ENCODE measurements at regions not wholly inside any gene's neighbourhood (a gene's known extent, or its start where the extent isn't known, plus 50 kb on each side); places are given as distances from the start of the nearest gene placed in this dataset.
"Not testable (repeated sequence)": the region's sequence is repeated elsewhere in the genome, so short reads cannot be mapped to it uniquely, and the experiment has no call there.

- H3K4me1 ChIP-seq (ENCODE audit: control insufficient read depth in 1 of 2, insufficient read depth in 2 of 2, low read length in 2 of 2), result no peaks in the 10 kb centered on the region
- H3K36me3 ChIP-seq (ENCODE audit: control insufficient read depth in 1 of 2, insufficient read depth in 2 of 2, low read length in 2 of 2), result no peaks in the 10 kb centered on the region
- no peak overlapping the region for H3K9ac ChIP-seq (ENCODE audit: low read depth in 1 of 2, low read length in 2 of 2)
- no peaks in the 10 kb centered on the region for H3K27me3 ChIP-seq (ENCODE audit: control insufficient read depth in 1 of 2, insufficient read depth in 2 of 2, low read length in 2 of 2)
- H3K4me3 ChIP-seq (ENCODE audit: low read depth in 1 of 2, low read length in 2 of 2), result no peak overlapping the region
- H3K27ac ChIP-seq (ENCODE audit: low read depth, low read length), result no peak overlapping the region
- peaks cover 0 to 7% of the 10 kb centered on the region in 2 donors for H3K9me3 ChIP-seq (ENCODE audit: control insufficient read depth in 1 of 2, low read length in 2 of 2)
These were observed 1432.0 kb upstream of the GOT2 start for GRCh38 chr16:60166111-60166510.

GRCh38 chr16:60151987-60152386 is 1417.9 kb upstream of the GOT2 start:
- no peak overlapping the region for H3K4me3 ChIP-seq (ENCODE audit: low read depth in 1 of 2, low read length in 2 of 2)
- H3K9me3 ChIP-seq (ENCODE audit: control insufficient read depth in 1 of 2, low read length in 2 of 2), result peaks cover 0 to 7% of the 10 kb centered on the region in 2 donors
- H3K27ac ChIP-seq (ENCODE audit: low read depth, low read length), result no peak overlapping the region
- no peaks in the 10 kb centered on the region for H3K4me1 ChIP-seq (ENCODE audit: control insufficient read depth in 1 of 2, insufficient read depth in 2 of 2, low read length in 2 of 2)
- H3K36me3 ChIP-seq (ENCODE audit: control insufficient read depth in 1 of 2, insufficient read depth in 2 of 2, low read length in 2 of 2), result no peaks in the 10 kb centered on the region
- no peaks in the 10 kb centered on the region for H3K27me3 ChIP-seq (ENCODE audit: control insufficient read depth in 1 of 2, insufficient read depth in 2 of 2, low read length in 2 of 2)
- no peak overlapping the region for H3K9ac ChIP-seq (ENCODE audit: low read depth in 1 of 2, low read length in 2 of 2)

- no peak overlapping the region for H3K9ac ChIP-seq (ENCODE audit: low read depth in 1 of 2, low read length in 2 of 2)
- H3K27ac ChIP-seq (ENCODE audit: low read depth, low read length), result no peak overlapping the region
- H3K9me3 ChIP-seq (ENCODE audit: control insufficient read depth in 1 of 2, low read length in 2 of 2), result peaks cover 0 to 7% of the 10 kb centered on the region in 2 donors
- no peaks in the 10 kb centered on the region for H3K4me1 ChIP-seq (ENCODE audit: control insufficient read depth in 1 of 2, insufficient read depth in 2 of 2, low read length in 2 of 2)
- H3K27me3 ChIP-seq (ENCODE audit: control insufficient read depth in 1 of 2, insufficient read depth in 2 of 2, low read length in 2 of 2), result no peaks in the 10 kb centered on the region
- no peak overlapping the region for H3K4me3 ChIP-seq (ENCODE audit: low read depth in 1 of 2, low read length in 2 of 2)
- no peaks in the 10 kb centered on the region for H3K36me3 ChIP-seq (ENCODE audit: control insufficient read depth in 1 of 2, insufficient read depth in 2 of 2, low read length in 2 of 2)
These were observed 1416.8 kb upstream of the GOT2 start for GRCh38 chr16:60150907-60151306.

GRCh38 chr16:60143348-60143705 is 1409.2 kb upstream of the GOT2 start:
- H3K36me3 ChIP-seq (ENCODE audit: control insufficient read depth in 1 of 2, insufficient read depth in 2 of 2, low read length in 2 of 2), result no peaks in the 10 kb centered on the region
- no peak overlapping the region for H3K27ac ChIP-seq (ENCODE audit: low read depth, low read length)
- H3K9me3 ChIP-seq (ENCODE audit: control insufficient read depth in 1 of 2, low read length in 2 of 2), result peaks cover 15 to 19% of the 10 kb centered on the region in 2 donors
- H3K4me1 ChIP-seq (ENCODE audit: control insufficient read depth in 1 of 2, insufficient read depth in 2 of 2, low read length in 2 of 2), result no peaks in the 10 kb centered on the region
- H3K27me3 ChIP-seq (ENCODE audit: control insufficient read depth in 1 of 2, insufficient read depth in 2 of 2, low read length in 2 of 2), result no peaks in the 10 kb centered on the region
- no peak overlapping the region for H3K4me3 ChIP-seq (ENCODE audit: low read depth in 1 of 2, low read length in 2 of 2)
- H3K9ac ChIP-seq (ENCODE audit: low read depth in 1 of 2, low read length in 2 of 2), result no peak overlapping the region

GRCh38 chr16:60142619-60143347 is 1408.7 kb upstream of the GOT2 start:
- H3K4me3 ChIP-seq (ENCODE audit: low read depth in 1 of 2, low read length in 2 of 2), result no peak overlapping the region
- H3K9me3 ChIP-seq (ENCODE audit: control insufficient read depth in 1 of 2, low read length in 2 of 2), result peaks cover 15 to 19% of the 10 kb centered on the region in 2 donors
- H3K27me3 ChIP-seq (ENCODE audit: control insufficient read depth in 1 of 2, insufficient read depth in 2 of 2, low read length in 2 of 2), result no peaks in the 10 kb centered on the region
- H3K9ac ChIP-seq (ENCODE audit: low read depth in 1 of 2, low read length in 2 of 2), result no peak overlapping the region
- no peaks in the 10 kb centered on the region for H3K4me1 ChIP-seq (ENCODE audit: control insufficient read depth in 1 of 2, insufficient read depth in 2 of 2, low read length in 2 of 2)
- H3K36me3 ChIP-seq (ENCODE audit: control insufficient read depth in 1 of 2, insufficient read depth in 2 of 2, low read length in 2 of 2), result no peaks in the 10 kb centered on the region
- H3K27ac ChIP-seq (ENCODE audit: low read depth, low read length), result no peak overlapping the region

- Histone ChIP-seq H3K27ac (ENCODE audit: low read depth, low read length) (no peak overlapping the region), H3K4me1 (ENCODE audit: control insufficient read depth in 1 of 2, insufficient read depth in 2 of 2, low read length in 2 of 2) (no peaks in the 10 kb centered on the region), H3K27me3 (ENCODE audit: control insufficient read depth in 1 of 2, insufficient read depth in 2 of 2, low read length in 2 of 2) (no peaks in the 10 kb centered on the region), H3K9ac (ENCODE audit: low read depth in 1 of 2, low read length in 2 of 2) (no peak overlapping the region), H3K9me3 (ENCODE audit: control insufficient read depth in 1 of 2, low read length in 2 of 2) (peaks cover 18 to 19% of the 10 kb centered on the region in 2 donors), H3K4me3 (ENCODE audit: low read depth in 1 of 2, low read length in 2 of 2) (no peak overlapping the region), H3K36me3 (ENCODE audit: control insufficient read depth in 1 of 2, insufficient read depth in 2 of 2, low read length in 2 of 2) (no peaks in the 10 kb centered on the region)
These were observed 1403.8 kb upstream of the GOT2 start for GRCh38 chr16:60137891-60138290.

DNA sequence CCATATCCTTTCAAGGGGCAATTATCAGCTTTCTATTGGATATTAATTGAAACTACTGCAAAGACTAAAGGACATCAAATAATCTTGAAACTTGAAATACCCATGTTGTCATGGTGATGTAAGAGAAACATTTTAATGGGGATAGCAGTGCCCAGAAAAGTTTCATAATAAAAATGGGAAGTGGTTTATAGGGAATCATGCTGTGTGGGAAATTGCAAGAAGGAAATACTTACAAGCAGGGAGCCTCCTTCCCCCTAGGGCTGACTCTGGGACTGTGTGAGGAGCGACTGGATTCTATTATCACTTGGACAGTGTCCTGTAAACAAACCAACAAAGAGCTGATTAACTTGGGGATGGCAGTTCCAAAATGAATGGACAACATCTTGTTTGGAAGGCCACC is 1393.1 kb upstream of the GOT2 start:
- H3K36me3 ChIP-seq (ENCODE audit: control insufficient read depth in 1 of 2, insufficient read depth in 2 of 2, low read length in 2 of 2), result no peaks in the 10 kb centered on the region
- no peaks in the 10 kb centered on the region for H3K27me3 ChIP-seq (ENCODE audit: control insufficient read depth in 1 of 2, insufficient read depth in 2 of 2, low read length in 2 of 2)
- H3K27ac ChIP-seq (ENCODE audit: low read depth, low read length), result no peak overlapping the region
- peaks cover 0 to 12% of the 10 kb centered on the region in 2 donors for H3K9me3 ChIP-seq (ENCODE audit: control insufficient read depth in 1 of 2, low read length in 2 of 2)
- no peak overlapping the region for H3K9ac ChIP-seq (ENCODE audit: low read depth in 1 of 2, low read length in 2 of 2)
- H3K4me3 ChIP-seq (ENCODE audit: low read depth in 1 of 2, low read length in 2 of 2), result no peak overlapping the region
- no peaks in the 10 kb centered on the region for H3K4me1 ChIP-seq (ENCODE audit: control insufficient read depth in 1 of 2, insufficient read depth in 2 of 2, low read length in 2 of 2)

GRCh38 chr16:60126115-60126514 is 1392.0 kb upstream of the GOT2 start:
- H3K27ac ChIP-seq (ENCODE audit: low read depth, low read length); H3K4me3 ChIP-seq (ENCODE audit: low read depth in 1 of 2, low read length in 2 of 2); H3K4me1 ChIP-seq (ENCODE audit: control insufficient read depth in 1 of 2, insufficient read depth in 2 of 2, low read length in 2 of 2); H3K36me3 ChIP-seq (ENCODE audit: control insufficient read depth in 1 of 2, insufficient read depth in 2 of 2, low read length in 2 of 2); H3K27me3 ChIP-seq (ENCODE audit: control insufficient read depth in 1 of 2, insufficient read depth in 2 of 2, low read length in 2 of 2); H3K9ac ChIP-seq (ENCODE audit: low read depth in 1 of 2, low read length in 2 of 2): not testable (repeated sequence)
- H3K9me3 ChIP-seq (ENCODE audit: control insufficient read depth in 1 of 2, low read length in 2 of 2), result peaks cover 2 to 14% of the 10 kb centered on the region in 2 donors

DNA sequence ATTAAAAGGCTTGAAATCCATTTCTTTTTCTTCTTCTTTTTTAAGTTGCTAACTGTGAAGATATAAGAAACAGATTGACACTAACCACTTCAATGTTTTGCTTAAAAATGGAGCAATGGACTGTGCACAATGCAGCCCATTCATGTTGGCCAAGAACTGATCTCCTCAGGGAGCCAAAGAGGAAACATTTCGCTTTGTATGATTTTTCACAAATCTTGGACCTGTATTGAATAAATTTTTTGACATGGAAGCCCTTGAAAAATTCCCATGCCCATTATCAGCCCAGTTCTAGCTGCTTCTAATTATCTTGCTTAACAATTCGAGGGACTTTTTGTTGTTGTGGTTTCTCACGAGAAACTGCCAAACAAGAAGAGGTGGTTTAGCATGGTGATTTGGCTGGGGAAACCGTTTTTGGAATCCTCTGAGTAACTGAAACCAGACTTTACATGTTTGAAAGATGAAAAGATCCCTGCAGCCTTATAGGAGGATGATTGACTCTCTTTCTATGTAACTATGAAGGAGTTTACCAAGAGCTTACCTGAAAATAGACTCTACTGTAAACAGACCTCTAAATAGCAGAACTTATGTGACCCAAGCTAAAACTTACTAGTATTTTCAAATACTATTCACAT is 1389.4 kb upstream of the GOT2 start:
- Histone ChIP-seq H3K4me1 (ENCODE audit: control insufficient read depth in 1 of 2, insufficient read depth in 2 of 2, low read length in 2 of 2) (no peaks in the 10 kb centered on the region), H3K36me3 (ENCODE audit: control insufficient read depth in 1 of 2, insufficient read depth in 2 of 2, low read length in 2 of 2) (no peaks in the 10 kb centered on the region), H3K9me3 (ENCODE audit: control insufficient read depth in 1 of 2, low read length in 2 of 2) (peaks cover 11 to 16% of the 10 kb centered on the region in 2 donors), H3K9ac (ENCODE audit: low read depth in 1 of 2, low read length in 2 of 2) (no peak overlapping the region), H3K27me3 (ENCODE audit: control insufficient read depth in 1 of 2, insufficient read depth in 2 of 2, low read length in 2 of 2) (no peaks in the 10 kb centered on the region), H3K4me3 (ENCODE audit: low read depth in 1 of 2, low read length in 2 of 2) (no peak overlapping the region), H3K27ac (ENCODE audit: low read depth, low read length) (no peak overlapping the region)

DNA sequence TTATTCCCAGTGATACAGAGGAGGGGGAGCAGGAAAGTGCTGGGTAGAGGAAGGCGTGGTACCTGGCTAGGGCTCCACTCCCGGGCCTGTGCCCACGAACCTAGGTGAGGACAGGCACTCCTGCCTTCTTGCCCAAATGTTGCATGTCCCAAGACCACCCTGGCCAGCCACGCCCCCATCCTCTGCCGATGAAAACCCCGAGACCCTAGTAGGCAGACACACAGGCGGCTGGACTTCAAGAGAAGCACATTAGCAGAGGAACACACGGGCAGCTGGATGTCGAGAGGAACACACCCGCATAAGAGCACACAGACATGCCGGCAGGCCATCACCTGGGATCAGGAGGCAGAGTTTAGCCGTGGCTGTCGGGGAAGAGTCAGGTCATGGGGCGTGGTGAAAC is 1386.5 kb upstream of the GOT2 start:
- Histone ChIP-seq H3K27me3 (ENCODE audit: control insufficient read depth in 1 of 2, insufficient read depth in 2 of 2, low read length in 2 of 2) (no peaks in the 10 kb centered on the region), H3K36me3 (ENCODE audit: control insufficient read depth in 1 of 2, insufficient read depth in 2 of 2, low read length in 2 of 2) (no peaks in the 10 kb centered on the region), H3K4me3 (ENCODE audit: low read depth in 1 of 2, low read length in 2 of 2) (no peak overlapping the region), H3K9ac (ENCODE audit: low read depth in 1 of 2, low read length in 2 of 2) (no peak overlapping the region), H3K27ac (ENCODE audit: low read depth, low read length) (no peak overlapping the region), H3K4me1 (ENCODE audit: control insufficient read depth in 1 of 2, insufficient read depth in 2 of 2, low read length in 2 of 2) (no peaks in the 10 kb centered on the region), H3K9me3 (ENCODE audit: control insufficient read depth in 1 of 2, low read length in 2 of 2) (peaks cover 8 to 11% of the 10 kb centered on the region in 2 donors)

Data from duodenal mucosa (tissue), 2 donors.